ENCODE measurements at regions not wholly inside any gene's neighbourhood (a gene's known extent, or its start where the extent isn't known, plus 50 kb on each side); places are given as distances from the start of the nearest gene placed in this dataset.

DNA sequence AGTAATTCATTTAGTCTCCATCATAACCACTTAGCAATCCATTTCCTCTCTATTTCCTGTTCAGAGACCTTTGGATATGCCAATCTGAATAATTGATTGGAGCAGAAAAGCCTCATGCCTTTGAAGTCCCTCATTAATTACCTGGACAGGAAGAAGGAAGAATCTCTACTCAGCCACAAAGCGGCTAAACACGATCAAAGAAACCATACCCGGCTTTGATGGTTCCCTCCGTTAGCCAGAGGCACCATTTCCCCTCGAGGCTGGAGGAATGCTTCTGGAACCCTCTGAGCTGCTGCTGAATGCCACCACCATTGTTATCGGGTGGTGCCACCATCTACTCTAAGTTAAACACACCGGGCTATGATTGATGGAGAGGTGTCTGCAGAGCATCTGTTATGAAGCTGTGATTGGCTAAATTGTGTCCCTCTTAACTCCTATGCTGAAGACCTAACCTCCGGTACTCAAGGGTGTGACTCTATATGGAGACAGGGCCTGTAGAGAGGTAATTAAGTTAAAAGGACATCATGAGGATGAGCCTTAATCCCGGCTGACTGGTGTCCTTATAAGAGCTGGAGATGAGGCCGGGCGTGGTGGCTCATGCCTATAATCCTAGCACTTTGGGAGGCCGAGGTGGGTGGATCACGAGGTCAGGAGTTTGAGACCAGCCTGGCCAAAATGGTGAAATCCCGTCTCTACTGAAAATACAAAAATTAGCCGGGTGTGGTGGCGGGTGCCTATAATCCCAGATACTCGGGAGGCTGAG is 168.6 kb downstream of the CTTN start:
- TF ChIP-seq NFIC (IDR thresholded peaks at IDR 0.05) = no peak
- no peak for TF ChIP-seq EP300 (IDR thresholded peaks at IDR 0.05; ENCODE audit: borderline replicate concordance)
- TF ChIP-seq YY1 (IDR thresholded peaks at IDR 0.05; ENCODE audit: low read depth) = no peak
- no peak for TF ChIP-seq CEBPB (IDR thresholded peaks at IDR 0.05)
- TF ChIP-seq ZBTB7A (IDR thresholded peaks at IDR 0.05; ENCODE audit: low read depth) = no peak
- no peak for TF ChIP-seq TAF1 (IDR thresholded peaks at IDR 0.05; ENCODE audit: low read depth)
- no peak for TF ChIP-seq TEAD4 (IDR thresholded peaks at IDR 0.05)
- TF ChIP-seq TCF12 (IDR thresholded peaks at IDR 0.05; ENCODE audit: low read depth) = no peak
- TF ChIP-seq, protein P1, sequence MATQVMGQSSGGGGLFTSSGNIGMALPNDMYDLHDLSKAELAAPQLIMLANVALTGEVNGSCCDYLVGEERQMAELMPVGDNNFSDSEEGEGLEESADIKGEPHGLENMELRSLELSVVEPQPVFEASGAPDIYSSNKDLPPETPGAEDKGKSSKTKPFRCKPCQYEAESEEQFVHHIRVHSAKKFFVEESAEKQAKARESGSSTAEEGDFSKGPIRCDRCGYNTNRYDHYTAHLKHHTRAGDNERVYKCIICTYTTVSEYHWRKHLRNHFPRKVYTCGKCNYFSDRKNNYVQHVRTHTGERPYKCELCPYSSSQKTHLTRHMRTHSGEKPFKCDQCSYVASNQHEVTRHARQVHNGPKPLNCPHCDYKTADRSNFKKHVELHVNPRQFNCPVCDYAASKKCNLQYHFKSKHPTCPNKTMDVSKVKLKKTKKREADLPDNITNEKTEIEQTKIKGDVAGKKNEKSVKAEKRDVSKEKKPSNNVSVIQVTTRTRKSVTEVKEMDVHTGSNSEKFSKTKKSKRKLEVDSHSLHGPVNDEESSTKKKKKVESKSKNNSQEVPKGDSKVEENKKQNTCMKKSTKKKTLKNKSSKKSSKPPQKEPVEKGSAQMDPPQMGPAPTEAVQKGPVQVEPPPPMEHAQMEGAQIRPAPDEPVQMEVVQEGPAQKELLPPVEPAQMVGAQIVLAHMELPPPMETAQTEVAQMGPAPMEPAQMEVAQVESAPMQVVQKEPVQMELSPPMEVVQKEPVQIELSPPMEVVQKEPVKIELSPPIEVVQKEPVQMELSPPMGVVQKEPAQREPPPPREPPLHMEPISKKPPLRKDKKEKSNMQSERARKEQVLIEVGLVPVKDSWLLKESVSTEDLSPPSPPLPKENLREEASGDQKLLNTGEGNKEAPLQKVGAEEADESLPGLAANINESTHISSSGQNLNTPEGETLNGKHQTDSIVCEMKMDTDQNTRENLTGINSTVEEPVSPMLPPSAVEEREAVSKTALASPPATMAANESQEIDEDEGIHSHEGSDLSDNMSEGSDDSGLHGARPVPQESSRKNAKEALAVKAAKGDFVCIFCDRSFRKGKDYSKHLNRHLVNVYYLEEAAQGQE (IDR thresholded peaks at IDR 0.05; ENCODE audit: low read depth) = no peak
- TF ChIP-seq, protein P2, sequence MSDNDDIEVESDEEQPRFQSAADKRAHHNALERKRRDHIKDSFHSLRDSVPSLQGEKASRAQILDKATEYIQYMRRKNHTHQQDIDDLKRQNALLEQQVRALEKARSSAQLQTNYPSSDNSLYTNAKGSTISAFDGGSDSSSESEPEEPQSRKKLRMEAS (IDR thresholded peaks at IDR 0.05) = no peak
- TF ChIP-seq CREB1 (IDR thresholded peaks at IDR 0.05; ENCODE audit: low read depth) = no peak
- no peak for TF ChIP-seq RAD21 (IDR thresholded peaks at IDR 0.05; ENCODE audit: low read depth)
- TF ChIP-seq EGR1 (IDR thresholded peaks at IDR 0.05) = no peak
- TF ChIP-seq, protein P3, sequence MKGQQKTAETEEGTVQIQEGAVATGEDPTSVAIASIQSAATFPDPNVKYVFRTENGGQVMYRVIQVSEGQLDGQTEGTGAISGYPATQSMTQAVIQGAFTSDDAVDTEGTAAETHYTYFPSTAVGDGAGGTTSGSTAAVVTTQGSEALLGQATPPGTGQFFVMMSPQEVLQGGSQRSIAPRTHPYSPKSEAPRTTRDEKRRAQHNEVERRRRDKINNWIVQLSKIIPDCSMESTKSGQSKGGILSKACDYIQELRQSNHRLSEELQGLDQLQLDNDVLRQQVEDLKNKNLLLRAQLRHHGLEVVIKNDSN (IDR thresholded peaks at IDR 0.05) = no peak
